Skeletal muscle satellite cell (primary cell): ENCODE measurements at regions not wholly inside any gene's neighbourhood (a gene's known extent, or its start where the extent isn't known, plus 50 kb on each side); places are given as distances from the start of the nearest gene placed in this dataset.

Experiments used
- H3K27me3 ChIP-seq: 2 replicates; pipeline ENCODE4 v1.7.0; 2013; ENCODE audit warnings: low read length; ENCODE audit not compliant: control insufficient read depth, insufficient read depth
- H3K36me3 ChIP-seq: 2 replicates; pipeline ENCODE4 v1.7.0; 2013; ENCODE audit warnings: mild to moderate bottlenecking, control low read depth, low read length; ENCODE audit not compliant: insufficient read depth
- H3K4me1 ChIP-seq: 2 replicates; pipeline ENCODE4 v1.7.0; 2013; ENCODE audit warnings: low read length; ENCODE audit not compliant: control insufficient read depth, insufficient read depth
- H3K4me2 ChIP-seq: 2 replicates; pipeline ENCODE4 v1.7.0; 2013; ENCODE audit warnings: mild to moderate bottlenecking, low read length
- H3K4me3 ChIP-seq: 2 replicates; pipeline ENCODE4 v1.7.0; 2013; ENCODE audit warnings: low read length
- H3K9ac ChIP-seq: 2 replicates; pipeline ENCODE4 v1.7.0; 2013; ENCODE audit warnings: mild to moderate bottlenecking, low read depth, low read length, moderate library complexity
- H3K9me3 ChIP-seq: replicated peaks from 2 replicates; pipeline ENCODE4 v1.7.0; 2013; ENCODE audit warnings: mild to moderate bottlenecking, control low read depth, low read length

DNA sequence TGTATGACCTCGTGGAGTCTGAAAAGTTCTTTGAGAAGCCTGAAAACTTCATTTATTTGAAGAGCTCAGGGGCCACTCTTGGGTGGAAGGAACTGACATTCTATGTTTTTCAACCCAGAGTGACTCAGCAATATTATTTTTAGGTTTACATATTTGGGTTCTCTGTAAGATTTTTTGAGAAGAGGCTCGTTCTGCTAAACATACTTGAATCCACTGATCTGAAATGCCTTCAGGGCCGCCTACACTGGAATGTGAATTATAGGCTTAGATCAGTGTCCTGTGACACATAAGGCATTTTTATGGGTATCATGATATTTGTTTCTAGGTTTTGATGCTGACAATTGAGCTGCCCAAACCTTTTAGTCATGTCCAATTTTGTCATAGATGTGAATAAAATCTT is 86.2 kb downstream of the PSAT1 start:
- no peaks in the 10 kb centered on the region for H3K27me3 ChIP-seq
- H3K4me1 ChIP-seq, result peaks cover 18% of the 10 kb centered on the region
- peak overlapping the region; percentile 42 for H3K9ac ChIP-seq
- no peaks in the 10 kb centered on the region for H3K9me3 ChIP-seq
- H3K36me3 ChIP-seq, result no peaks in the 10 kb centered on the region
- H3K4me2 ChIP-seq, result peak overlapping the region; percentile 50
- no peak overlapping the region for H3K4me3 ChIP-seq

DNA sequence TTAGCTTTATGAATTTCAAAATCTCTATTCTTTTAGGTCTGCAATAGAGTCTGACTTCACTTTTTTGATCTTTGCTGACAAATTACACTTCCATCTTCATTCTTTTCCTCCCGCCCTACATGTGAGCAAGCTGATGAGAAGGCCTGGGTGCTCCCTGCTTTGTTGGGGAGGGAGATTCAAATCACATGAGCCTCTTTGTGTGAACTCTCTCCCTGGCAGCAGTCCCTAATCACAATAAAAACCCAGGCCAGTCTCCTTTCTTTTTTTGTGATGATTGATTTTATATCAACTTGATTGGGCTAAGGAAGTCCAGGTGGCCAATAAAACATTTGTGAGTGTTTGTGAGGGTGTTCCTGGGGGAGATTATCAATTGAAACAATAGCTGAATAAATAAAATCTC is 89.4 kb downstream of the PSAT1 start:
- peaks cover 18% of the 10 kb centered on the region for H3K4me1 ChIP-seq
- no peaks in the 10 kb centered on the region for H3K36me3 ChIP-seq
- H3K4me2 ChIP-seq, result no peak overlapping the region
- no peaks in the 10 kb centered on the region for H3K27me3 ChIP-seq
- H3K9ac ChIP-seq, result no peak overlapping the region
- H3K4me3 ChIP-seq, result no peak overlapping the region
- H3K9me3 ChIP-seq, result no peaks in the 10 kb centered on the region

DNA sequence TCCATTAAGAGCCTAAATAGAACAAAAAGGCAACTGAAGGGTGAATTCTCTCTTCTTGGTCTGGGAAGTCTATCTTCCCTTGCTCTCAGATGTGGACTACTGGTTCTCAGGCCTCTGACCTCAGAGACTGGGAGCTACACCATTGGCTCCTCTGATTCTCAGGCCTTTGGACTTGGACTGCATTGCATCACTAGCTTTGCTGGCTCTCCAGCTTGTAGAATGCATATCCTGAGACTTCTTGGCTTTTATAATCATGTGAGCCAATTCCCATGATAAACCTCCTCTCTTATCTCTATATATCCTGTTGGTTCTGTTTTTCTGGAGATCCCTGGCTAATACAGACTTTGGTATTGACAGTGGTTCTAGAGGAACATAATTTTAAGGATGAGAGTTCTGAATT is 89.8 kb downstream of the PSAT1 start:
- H3K4me3 ChIP-seq, result no peak overlapping the region
- H3K9me3 ChIP-seq, result no peaks in the 10 kb centered on the region
- no peaks in the 10 kb centered on the region for H3K27me3 ChIP-seq
- H3K36me3 ChIP-seq, result no peaks in the 10 kb centered on the region
- H3K4me1 ChIP-seq, result peaks cover 18% of the 10 kb centered on the region
- no peak overlapping the region for H3K9ac ChIP-seq
- H3K4me2 ChIP-seq, result no peak overlapping the region

DNA sequence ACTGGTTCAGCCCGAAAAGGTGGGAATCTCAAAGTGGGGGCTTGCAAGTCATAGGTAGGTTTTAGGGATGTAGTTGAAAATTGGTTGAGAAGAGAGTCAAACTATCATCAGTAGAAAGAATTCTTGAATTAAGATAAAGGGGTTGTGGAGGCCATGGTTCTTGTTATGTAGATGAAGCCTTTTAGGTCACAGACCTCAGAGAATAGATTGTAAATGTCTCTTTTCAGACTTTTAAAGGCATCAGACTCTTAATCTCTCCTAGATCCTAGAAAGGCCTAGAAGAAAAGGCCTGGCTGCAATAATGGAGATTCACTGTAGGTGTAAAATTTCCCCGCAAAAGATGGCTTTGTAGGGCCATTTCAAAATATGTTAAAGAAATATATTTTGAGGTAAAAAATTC is 96.4 kb downstream of the PSAT1 start:
- H3K36me3 ChIP-seq, result no peaks in the 10 kb centered on the region
- no peak overlapping the region for H3K4me3 ChIP-seq
- H3K27me3 ChIP-seq, result peaks cover 6% of the 10 kb centered on the region
- no peak overlapping the region for H3K9ac ChIP-seq
- H3K4me1 ChIP-seq, result no peaks in the 10 kb centered on the region
- no peak overlapping the region for H3K4me2 ChIP-seq
- H3K9me3 ChIP-seq, result no peaks in the 10 kb centered on the region

DNA sequence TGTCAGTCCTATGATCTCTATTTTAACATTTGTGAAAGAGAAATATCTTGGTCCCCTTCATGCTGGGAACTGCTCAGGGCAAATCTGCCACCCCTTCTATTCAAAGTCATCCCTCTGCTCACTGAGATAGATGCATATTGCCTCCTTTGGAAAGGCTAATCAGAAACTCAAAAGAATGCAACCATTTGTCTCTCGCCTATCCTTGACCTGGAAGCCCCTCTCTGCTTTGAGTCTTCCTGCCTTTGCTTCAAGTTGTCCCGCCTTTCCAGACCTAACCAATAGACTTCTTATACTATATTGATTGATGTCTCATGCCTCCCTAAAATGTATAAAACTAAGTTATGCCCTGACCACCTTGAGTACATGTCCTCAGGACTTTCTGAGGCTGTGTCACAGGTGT is 97.0 kb downstream of the PSAT1 start:
- H3K4me3 ChIP-seq, result no peak overlapping the region
- no peak overlapping the region for H3K9ac ChIP-seq
- no peaks in the 10 kb centered on the region for H3K4me1 ChIP-seq
- no peaks in the 10 kb centered on the region for H3K36me3 ChIP-seq
- H3K4me2 ChIP-seq, result no peak overlapping the region
- H3K9me3 ChIP-seq, result no peaks in the 10 kb centered on the region
- peaks cover 10% of the 10 kb centered on the region for H3K27me3 ChIP-seq

DNA sequence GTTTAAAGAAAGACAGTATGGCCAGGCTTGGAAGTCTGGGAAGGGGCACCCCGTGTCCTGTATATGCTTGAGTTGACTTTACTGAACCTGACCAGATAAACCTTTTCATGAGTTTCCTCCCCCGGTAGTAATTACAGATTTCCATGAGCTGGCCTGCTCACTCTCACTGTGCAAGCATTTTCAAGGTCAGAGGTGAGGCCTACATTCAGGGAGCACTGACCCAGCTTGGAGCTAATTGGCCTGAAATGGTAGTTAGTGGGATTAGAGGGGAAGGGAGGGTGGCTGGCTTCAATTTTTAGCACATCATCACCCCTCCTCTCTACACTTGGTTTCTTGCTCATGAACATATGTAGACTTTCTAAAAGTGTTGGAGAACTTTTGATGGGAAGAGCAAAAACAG is 99.2 kb downstream of the PSAT1 start:
- Histone ChIP-seq H3K9me3 (no peaks in the 10 kb centered on the region), H3K4me3 (no peak overlapping the region), H3K4me1 (no peaks in the 10 kb centered on the region), H3K36me3 (no peaks in the 10 kb centered on the region), H3K9ac (no peak overlapping the region), H3K27me3 (peaks cover 21% of the 10 kb centered on the region), H3K4me2 (no peak overlapping the region)

DNA sequence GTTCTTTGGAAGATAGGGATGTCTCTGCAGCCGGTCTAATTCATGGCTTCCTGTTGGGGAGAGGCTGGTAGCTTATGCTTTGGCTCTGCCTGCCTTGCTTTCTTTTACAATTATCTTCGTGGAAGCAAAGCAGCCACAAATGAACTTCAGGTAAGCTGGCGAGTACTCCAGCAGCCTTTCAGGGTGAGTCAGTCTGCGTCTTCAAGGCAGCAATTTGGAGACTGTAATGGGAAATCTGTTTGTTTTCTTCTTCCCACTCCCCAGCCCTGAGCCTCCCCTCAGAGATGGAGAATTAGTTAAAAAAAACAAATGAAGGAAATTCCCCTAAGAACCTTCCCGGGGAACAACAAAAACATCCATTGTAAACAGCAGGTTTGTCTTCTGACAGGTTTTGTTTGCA is 100.1 kb downstream of the PSAT1 start:
- Histone ChIP-seq H3K27me3 (peaks cover 30% of the 10 kb centered on the region), H3K9me3 (no peaks in the 10 kb centered on the region), H3K9ac (no peak overlapping the region), H3K4me2 (no peak overlapping the region), H3K4me1 (no peaks in the 10 kb centered on the region), H3K36me3 (no peaks in the 10 kb centered on the region), H3K4me3 (no peak overlapping the region)

DNA sequence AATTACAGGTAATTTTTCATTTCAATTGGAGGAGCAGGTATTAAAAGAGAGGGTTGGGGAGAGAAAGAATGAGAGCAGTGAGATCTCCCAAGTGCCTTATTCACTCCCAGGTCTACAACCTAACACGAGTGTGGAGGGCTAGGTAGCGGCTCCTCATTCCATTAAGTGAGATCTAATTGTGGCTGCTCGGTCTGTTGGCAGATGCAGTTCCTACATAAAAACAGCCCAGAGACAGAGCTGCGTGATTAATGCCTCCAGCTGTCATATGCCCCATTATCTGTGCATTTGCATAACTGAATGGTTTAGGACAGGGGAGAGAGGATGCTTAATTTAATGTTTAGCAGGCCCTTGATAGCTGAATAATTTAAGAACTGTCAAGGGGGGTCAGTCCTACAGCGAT is 100.5 kb downstream of the PSAT1 start:
- H3K4me2 ChIP-seq, result no peak overlapping the region

DNA sequence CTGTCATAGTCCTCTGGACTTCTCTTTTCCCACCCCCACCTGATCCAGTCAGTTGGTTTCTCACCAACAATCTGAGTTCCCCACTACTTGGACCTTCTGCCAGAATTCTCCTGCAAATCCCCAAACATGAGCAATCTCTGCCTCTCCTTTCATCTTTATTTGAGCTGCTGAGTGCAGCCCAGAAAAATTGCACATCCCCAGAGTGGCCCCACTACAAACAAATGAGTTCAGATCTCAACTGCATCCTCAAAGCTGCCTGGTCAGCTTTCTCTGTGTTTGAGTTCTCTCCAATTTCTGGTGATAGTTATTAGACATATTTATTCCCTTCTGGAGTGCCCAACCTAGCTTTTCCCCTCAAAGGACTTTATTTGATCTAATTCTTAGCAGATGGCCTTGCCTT is 102.2 kb downstream of the PSAT1 start:
- H3K4me1 ChIP-seq, result no peaks in the 10 kb centered on the region
- no peak overlapping the region for H3K9ac ChIP-seq
- H3K4me3 ChIP-seq, result no peak overlapping the region
- H3K27me3 ChIP-seq, result peaks cover 36% of the 10 kb centered on the region
- H3K9me3 ChIP-seq, result no peaks in the 10 kb centered on the region
- no peak overlapping the region for H3K4me2 ChIP-seq
- no peaks in the 10 kb centered on the region for H3K36me3 ChIP-seq

More for the DNA sequence above, 100.5 kb downstream of the PSAT1 start:
- no peaks in the 10 kb centered on the region for H3K36me3 ChIP-seq
- no peaks in the 10 kb centered on the region for H3K4me1 ChIP-seq
- H3K27me3 ChIP-seq, result peaks cover 30% of the 10 kb centered on the region
- no peak overlapping the region for H3K9ac ChIP-seq
- H3K9me3 ChIP-seq, result no peaks in the 10 kb centered on the region
- no peak overlapping the region for H3K4me3 ChIP-seq

DNA sequence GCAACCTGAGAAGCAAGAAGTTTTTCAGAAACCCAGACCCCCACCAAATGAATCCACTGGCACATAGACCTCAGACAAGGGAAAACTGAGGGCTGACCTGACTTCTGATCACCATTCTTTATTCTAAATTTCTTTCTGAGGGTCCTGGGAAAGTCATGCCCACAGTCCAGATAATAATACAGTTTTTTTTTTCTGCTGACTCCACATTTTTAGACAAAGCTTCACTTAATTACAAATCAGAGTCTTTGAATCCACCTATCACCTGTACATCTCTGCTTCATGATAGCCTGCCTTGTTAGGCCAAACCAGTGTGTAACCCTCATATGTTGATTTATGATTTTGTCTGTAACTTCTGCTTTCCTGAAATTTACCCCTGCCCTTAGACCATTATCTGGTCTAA is 103.6 kb downstream of the PSAT1 start:
- Histone ChIP-seq H3K4me1 (no peaks in the 10 kb centered on the region), H3K9me3 (no peaks in the 10 kb centered on the region), H3K27me3 (peaks cover 36% of the 10 kb centered on the region), H3K4me3 (no peak overlapping the region), H3K9ac (no peak overlapping the region), H3K36me3 (no peaks in the 10 kb centered on the region), H3K4me2 (no peak overlapping the region)

DNA sequence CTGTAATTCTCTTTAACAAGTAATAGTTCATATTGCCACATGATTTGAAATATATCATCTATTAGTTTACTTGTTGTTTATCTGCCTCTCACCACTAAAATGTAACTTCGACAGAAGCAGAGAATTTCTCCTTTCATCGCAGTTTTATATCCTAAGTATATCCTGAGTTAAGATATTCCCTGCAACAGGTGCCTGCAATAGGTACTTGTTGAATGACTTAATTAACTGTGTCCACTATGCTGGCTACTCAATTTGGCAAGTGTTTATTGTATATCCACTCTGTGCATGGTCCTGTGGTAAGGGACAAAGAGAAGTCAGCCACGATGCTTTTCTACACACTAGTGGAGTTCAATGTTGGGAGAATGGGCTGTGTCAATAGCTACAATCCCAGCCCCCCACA is 108.5 kb downstream of the PSAT1 start:
- Histone ChIP-seq H3K4me3 (no peak overlapping the region), H3K27me3 (peaks cover 18% of the 10 kb centered on the region), H3K4me1 (no peaks in the 10 kb centered on the region), H3K9ac (no peak overlapping the region), H3K4me2 (no peak overlapping the region), H3K36me3 (no peaks in the 10 kb centered on the region), H3K9me3 (no peaks in the 10 kb centered on the region)

DNA sequence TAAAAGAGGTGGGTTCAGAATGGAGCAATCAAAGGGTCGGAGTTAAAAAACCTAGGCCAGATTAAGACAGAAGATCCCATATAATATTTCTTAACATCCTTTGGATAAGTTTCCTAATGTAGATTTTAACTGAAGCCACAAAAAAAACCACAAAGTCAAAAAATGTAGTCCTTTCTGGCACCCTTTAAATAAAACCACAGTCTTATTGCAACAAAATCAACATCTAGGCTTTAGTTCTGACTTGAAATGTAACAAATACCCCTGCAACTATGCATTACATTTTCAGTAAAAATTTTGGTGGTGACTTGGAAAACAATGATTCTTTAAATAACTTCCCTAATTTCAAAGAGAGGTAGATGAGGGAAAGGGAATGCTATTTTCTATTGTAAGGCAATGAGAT is 109.2 kb downstream of the PSAT1 start:
- Histone ChIP-seq H3K4me3 (no peak overlapping the region), H3K36me3 (no peaks in the 10 kb centered on the region), H3K4me1 (no peaks in the 10 kb centered on the region), H3K9ac (no peak overlapping the region), H3K27me3 (peaks cover 18% of the 10 kb centered on the region), H3K4me2 (no peak overlapping the region), H3K9me3 (no peaks in the 10 kb centered on the region)
